HG03354 (cell line): ENCODE measurements at regions not wholly inside any gene's neighbourhood (a gene's known extent, or its start where the extent isn't known, plus 50 kb on each side); places are given as distances from the start of the nearest gene placed in this dataset.
"Not testable (repeated sequence)": the region's sequence is repeated elsewhere in the genome, so short reads cannot be mapped to it uniquely, and the experiment has no call there.

Experiments used
- ATAC-seq: cut with Tn5 transposase; IDR thresholded peaks from one replicate; pipeline ENCODE4 v1.9.1; 2021; ENCODE audit warnings: mild to moderate bottlenecking; ENCODE audit not compliant: unreplicated experiment, poor library complexity, severe bottlenecking

- no peak for ATAC-seq
These were observed 297.0 kb downstream of the MAN2A1 start for GRCh38 chr5:109986726-109987125.

GRCh38 chr5:109987355-109987754, 297.6 kb downstream of the MAN2A1 start:
- ATAC-seq: no peak

- ATAC-seq: no peak
These were observed 298.2 kb downstream of the MAN2A1 start for GRCh38 chr5:109987970-109988369.

- ATAC-seq: no peak
These were observed 299.4 kb downstream of the MAN2A1 start for GRCh38 chr5:109989161-109989560.

- no peak for ATAC-seq
These were observed 300.4 kb downstream of the MAN2A1 start for GRCh38 chr5:109989994-109990722.

- ATAC-seq: no peak
These were observed 301.1 kb downstream of the MAN2A1 start for GRCh38 chr5:109990723-109991359.

- ATAC-seq: no peak
These were observed 302.7 kb downstream of the MAN2A1 start for GRCh38 chr5:109992264-109992915.

- no peak for ATAC-seq
These were observed 304.4 kb downstream of the MAN2A1 start for GRCh38 chr5:109994135-109994534.

GRCh38 chr5:109996246-109996645, 306.5 kb downstream of the MAN2A1 start:
- ATAC-seq: no peak

- ATAC-seq: no peak
These were observed 307.4 kb downstream of the MAN2A1 start for GRCh38 chr5:109997161-109997560.

GRCh38 chr5:109998208-109998607, 308.5 kb downstream of the MAN2A1 start:
- no peak for ATAC-seq

- ATAC-seq: no peak
These were observed 309.0 kb downstream of the MAN2A1 start for GRCh38 chr5:109998726-109999125.

GRCh38 chr5:110001648-110002047, 311.9 kb downstream of the MAN2A1 start:
- ATAC-seq: no peak

- no peak for ATAC-seq
These were observed 312.9 kb downstream of the MAN2A1 start for GRCh38 chr5:110002652-110003051.

GRCh38 chr5:110005907-110006562, 316.3 kb downstream of the MAN2A1 start:
- not testable (repeated sequence) for ATAC-seq

- ATAC-seq: no peak
These were observed 317.4 kb downstream of the MAN2A1 start for GRCh38 chr5:110007101-110007500.

GRCh38 chr5:110008131-110008530, 318.4 kb downstream of the MAN2A1 start:
- no peak for ATAC-seq

- ATAC-seq: no peak
These were observed 322.4 kb downstream of the MAN2A1 start for GRCh38 chr5:110012145-110012544.

- no peak for ATAC-seq
These were observed 323.3 kb downstream of the MAN2A1 start for GRCh38 chr5:110013017-110013416.

GRCh38 chr5:110017854-110018253, 328.1 kb downstream of the MAN2A1 start:
- ATAC-seq: no peak
